Suprapubic skin (tissue), 4 donors: ENCODE measurements at regions not wholly inside any gene's neighbourhood (a gene's known extent, or its start where the extent isn't known, plus 50 kb on each side); places are given as distances from the start of the nearest gene placed in this dataset.

Experiments used
- DNase-seq, 2 donors: peaks; one replicate each; pipeline ENCODE4 v3.0.0-alpha.2; 2019; ENCODE audit warnings: low spot score in 2 of 2
- H3K27ac ChIP-seq: fragments of 200-600 bp; sonication (generic); one replicate; pipeline ENCODE4 v1.5.1; 2019
- H3K27me3 ChIP-seq: fragments of 200-600 bp; sonication (generic); one replicate; pipeline ENCODE4 v1.5.1; 2019
- H3K36me3 ChIP-seq: fragments of 200-600 bp; sonication (generic); one replicate; pipeline ENCODE4 v1.5.1; 2019
- H3K4me1 ChIP-seq: fragments of 200-600 bp; sonication (generic); one replicate; pipeline ENCODE4 v1.5.1; 2019
- H3K4me3 ChIP-seq: fragments of 200-600 bp; sonication (generic); one replicate; pipeline ENCODE4 v1.5.1; 2019; ENCODE audit warnings: mild to moderate bottlenecking
- H3K9me3 ChIP-seq: fragments of 200-600 bp; sonication (generic); one replicate; pipeline ENCODE4 v1.5.1; 2019
- CTCF ChIP-seq, 2 donors: fragments of 200-600 bp in 1 of 2; fragments of 450-650 bp in 1 of 2; sonication (generic) in 1 of 2; IDR thresholded peaks; one replicate each; pipeline ENCODE4 v1.5.1; 2016 to 2019; ENCODE audit warnings: antibody characterized with exemption in 2 of 2, mild to moderate bottlenecking in 1 of 2, moderate library complexity in 1 of 2
- EP300 ChIP-seq: sonication (generic); formaldehyde crosslinking; IDR thresholded peaks from one replicate; pipeline ENCODE4 v1.6.1; 2017; ENCODE audit warnings: antibody characterized with exemption
- POLR2A ChIP-seq, 2 donors: fragments of 450-650 bp; IDR thresholded peaks; one replicate each; pipeline ENCODE4 v1.6.1; 2017; ENCODE audit warnings: antibody characterized with exemption in 2 of 2, mild to moderate bottlenecking in 2 of 2, moderate library complexity in 2 of 2
- POLR2AphosphoS5 ChIP-seq, 3 donors: sonication (generic); formaldehyde crosslinking; IDR thresholded peaks; one replicate each; pipeline ENCODE4 v1.6.1; 2017; ENCODE audit warnings: antibody characterized with exemption in 3 of 3
- WGBS: methylation state at CpG from one replicate; pipeline ENCODE4 v1.1.5; 2018; 5-methylcytosine and 5-hydroxymethylcytosine counted together

DNA sequence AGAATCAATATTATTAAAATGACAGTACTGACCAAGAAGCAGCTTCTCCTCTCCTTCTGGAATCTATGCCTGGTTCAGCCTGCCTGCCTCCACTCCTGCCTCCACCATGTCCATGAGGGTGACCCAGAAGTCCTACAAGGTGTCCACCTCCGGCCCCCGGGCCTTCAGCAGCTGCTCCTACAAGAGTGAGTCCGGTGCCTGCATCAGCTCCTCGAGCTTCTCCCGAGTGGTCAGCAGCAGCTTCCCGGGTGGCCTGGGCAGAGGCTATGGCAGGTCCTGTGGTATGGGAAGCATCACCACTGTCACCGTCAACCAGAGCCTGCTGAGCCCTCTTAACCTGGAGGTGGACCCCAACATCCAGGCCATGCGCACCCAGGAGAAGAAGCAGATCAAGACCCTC, 822.4 kb upstream of the NEGR1 start:
- DNase-seq: no peak
- WGBS: 95% methylated on average over 8 of the region's 8 CpGs
- TF ChIP-seq POLR2AphosphoS5 (IDR thresholded peaks at IDR 0.05): no peak
- no peak for TF ChIP-seq POLR2A (IDR thresholded peaks at IDR 0.05)
- no peak for TF ChIP-seq CTCF (IDR thresholded peaks at IDR 0.05)
- TF ChIP-seq EP300: no peak
- Histone ChIP-seq H3K9me3 (no peaks in the 10 kb centered on the region), H3K27me3 (no peaks in the 10 kb centered on the region), H3K27ac (no peak overlapping the region), H3K4me1 (no peaks in the 10 kb centered on the region), H3K36me3 (no peaks in the 10 kb centered on the region), H3K4me3 (no peak overlapping the region)

DNA sequence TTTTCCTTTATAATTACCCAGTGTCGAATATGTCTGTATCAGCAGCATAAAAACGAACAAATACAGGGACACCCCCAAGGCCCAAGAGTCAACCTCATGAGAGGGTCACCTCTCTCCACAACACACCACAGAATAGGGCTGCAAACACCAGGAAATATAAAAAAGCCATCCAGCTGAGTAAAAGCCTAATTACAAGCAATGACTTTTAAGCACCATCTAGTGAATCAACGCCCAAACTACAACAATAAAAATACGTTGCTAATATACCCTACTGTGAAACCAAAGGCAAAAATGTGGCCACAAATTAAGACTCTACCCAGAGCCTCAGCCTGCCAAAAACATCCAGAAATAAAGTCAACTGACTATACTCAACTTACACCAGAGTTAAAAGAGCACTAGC, 817.9 kb upstream of the NEGR1 start:
- no peaks in the 10 kb centered on the region for H3K36me3 ChIP-seq
- DNase-seq: no peak
- no peaks in the 10 kb centered on the region for H3K4me1 ChIP-seq
- TF ChIP-seq EP300 (no peak), CTCF (IDR thresholded peaks at IDR 0.05) (no peak), POLR2AphosphoS5 (IDR thresholded peaks at IDR 0.05) (no peak), POLR2A (IDR thresholded peaks at IDR 0.05) (no peak)
- no peaks in the 10 kb centered on the region for H3K9me3 ChIP-seq
- no peaks in the 10 kb centered on the region for H3K27me3 ChIP-seq
- 69% methylated on average over 4 of the region's 4 CpGs for whole genome bisulfite sequencing
- no peak overlapping the region for H3K4me3 ChIP-seq
- H3K27ac ChIP-seq: no peak overlapping the region

- Histone ChIP-seq H3K27me3 (no peaks in the 10 kb centered on the region), H3K4me3 (no peak overlapping the region), H3K36me3 (no peaks in the 10 kb centered on the region), H3K27ac (no peak overlapping the region), H3K4me1 (no peaks in the 10 kb centered on the region), H3K9me3 (no peaks in the 10 kb centered on the region)
- no peak for TF ChIP-seq POLR2A (IDR thresholded peaks at IDR 0.05)
- no peak for TF ChIP-seq CTCF (IDR thresholded peaks at IDR 0.05)
- TF ChIP-seq POLR2AphosphoS5 (IDR thresholded peaks at IDR 0.05): no peak
- no peak for TF ChIP-seq EP300
- DNase-seq: no peak
These were observed 815.6 kb upstream of the NEGR1 start for GRCh38 chr1:73097917-73098316.

- 79% methylated on average over 1 of the region's 1 CpG for WGBS
- no peaks in the 10 kb centered on the region for H3K9me3 ChIP-seq
- H3K27me3 ChIP-seq: no peaks in the 10 kb centered on the region
- H3K27ac ChIP-seq: no peak overlapping the region
- H3K36me3 ChIP-seq: no peaks in the 10 kb centered on the region
- TF ChIP-seq CTCF (IDR thresholded peaks at IDR 0.05) (no peak), EP300 (no peak), POLR2AphosphoS5 (IDR thresholded peaks at IDR 0.05) (no peak), POLR2A (IDR thresholded peaks at IDR 0.05) (no peak)
- no peak overlapping the region for H3K4me3 ChIP-seq
- DNase-seq: no peak
- H3K4me1 ChIP-seq: no peaks in the 10 kb centered on the region
These were observed 814.5 kb upstream of the NEGR1 start for GRCh38 chr1:73096841-73097240.

- Histone ChIP-seq H3K27me3 (no peaks in the 10 kb centered on the region), H3K36me3 (no peaks in the 10 kb centered on the region), H3K9me3 (no peaks in the 10 kb centered on the region), H3K4me1 (no peaks in the 10 kb centered on the region), H3K4me3 (no peak overlapping the region), H3K27ac (no peak overlapping the region)
- no peak for DNase-seq
- TF ChIP-seq EP300: no peak
These were observed 810.0 kb upstream of the NEGR1 start for GRCh38 chr1:73092383-73092782.

DNA sequence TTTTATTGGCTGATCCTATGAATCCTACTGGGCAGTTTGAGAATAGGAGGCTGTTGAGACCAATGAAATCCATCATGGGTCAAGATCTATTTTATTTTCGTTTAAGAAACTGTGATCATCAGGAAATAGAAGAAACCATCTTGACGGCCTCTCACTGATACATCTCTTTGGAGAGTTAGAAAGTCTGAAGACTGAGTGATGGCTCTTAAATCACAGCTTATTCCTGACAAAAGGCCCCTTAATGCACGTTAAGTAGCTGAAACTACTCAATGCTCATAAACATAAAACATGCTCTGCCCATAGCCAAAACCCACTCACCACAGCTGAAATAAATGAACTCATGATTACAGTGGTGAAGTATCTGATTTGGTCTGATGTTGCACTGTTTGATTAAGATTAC, 784.5 kb upstream of the NEGR1 start:
- no peak for DNase-seq
- H3K27me3 ChIP-seq: no peaks in the 10 kb centered on the region

More for the DNA sequence above, 784.5 kb upstream of the NEGR1 start:
- 57% methylated on average over 3 of the region's 3 CpGs for WGBS
- Histone ChIP-seq H3K9me3 (no peaks in the 10 kb centered on the region), H3K4me3 (no peak overlapping the region), H3K4me1 (no peaks in the 10 kb centered on the region), H3K27ac (no peak overlapping the region), H3K36me3 (no peaks in the 10 kb centered on the region)
- TF ChIP-seq POLR2AphosphoS5 (IDR thresholded peaks at IDR 0.05) (no peak), POLR2A (IDR thresholded peaks at IDR 0.05) (no peak), CTCF (IDR thresholded peaks at IDR 0.05) (no peak), EP300 (no peak)
